ENCODE measurements at regions not wholly inside any gene's neighbourhood (a gene's known extent, or its start where the extent isn't known, plus 50 kb on each side); places are given as distances from the start of the nearest gene placed in this dataset.

GRCh38 chr13:90622541-90622940 lies 724.9 kb upstream of the MIR17HG start:
- H3K4me3 ChIP-seq, result no peak overlapping the region
- H3K9me3 ChIP-seq, result no peaks in the 10 kb centered on the region
- 48% methylated on average over 1 of the region's 1 CpG for WGBS
- no peak for TF ChIP-seq CTCF (IDR thresholded peaks at IDR 0.05)
- TF ChIP-seq POLR2AphosphoS5 (IDR thresholded peaks at IDR 0.05), result no peak
- no peak for TF ChIP-seq POLR2A (IDR thresholded peaks at IDR 0.05)
- DNase-seq (ENCODE audit: low spot score), result no peak
- intact Hi-C loops (cut with DNase I), result no loop called here
- no peaks in the 10 kb centered on the region for H3K27me3 ChIP-seq (replicated peaks; ENCODE audit: insufficient read depth)
- no peaks in the 10 kb centered on the region for H3K4me1 ChIP-seq (replicated peaks)
- H3K36me3 ChIP-seq, result no peaks in the 10 kb centered on the region
- no peak overlapping the region for H3K27ac ChIP-seq

GRCh38 chr13:90623318-90624011 lies 724.0 kb upstream of the MIR17HG start:
- TF ChIP-seq POLR2AphosphoS5 (IDR thresholded peaks at IDR 0.05), result no peak
- no peak for TF ChIP-seq POLR2A (IDR thresholded peaks at IDR 0.05)
- TF ChIP-seq CTCF (IDR thresholded peaks at IDR 0.05), result no peak
- WGBS, result 92% methylated on average over 3 of the region's 3 CpGs
- H3K27me3 ChIP-seq (replicated peaks; ENCODE audit: insufficient read depth), result no peaks in the 10 kb centered on the region
- no peaks in the 10 kb centered on the region for H3K4me1 ChIP-seq (replicated peaks)
- no peaks in the 10 kb centered on the region for H3K36me3 ChIP-seq
- no peaks in the 10 kb centered on the region for H3K9me3 ChIP-seq
- intact Hi-C loops (cut with DNase I), result no loop called here
- H3K27ac ChIP-seq, result no peak overlapping the region
- DNase-seq (ENCODE audit: low spot score), result no peak
- H3K4me3 ChIP-seq, result no peak overlapping the region

- no peaks in the 10 kb centered on the region for H3K27me3 ChIP-seq (replicated peaks; ENCODE audit: insufficient read depth)
- WGBS, result 98% methylated on average over 1 of the region's 1 CpG
- H3K27ac ChIP-seq, result no peak overlapping the region
- H3K9me3 ChIP-seq, result no peaks in the 10 kb centered on the region
- H3K4me3 ChIP-seq, result no peak overlapping the region
- TF ChIP-seq POLR2A (IDR thresholded peaks at IDR 0.05), result no peak
- TF ChIP-seq POLR2AphosphoS5 (IDR thresholded peaks at IDR 0.05), result no peak
- TF ChIP-seq CTCF (IDR thresholded peaks at IDR 0.05), result no peak
- H3K4me1 ChIP-seq (replicated peaks), result no peaks in the 10 kb centered on the region
- DNase-seq (ENCODE audit: low spot score), result no peak
- intact Hi-C loops (cut with DNase I), result no loop called here
- no peaks in the 10 kb centered on the region for H3K36me3 ChIP-seq
Observed at GRCh38 chr13:90627813-90628212, 719.7 kb upstream of the MIR17HG start.

GRCh38 chr13:90628471-90628870 lies 719.0 kb upstream of the MIR17HG start:
- TF ChIP-seq POLR2A (IDR thresholded peaks at IDR 0.05), result no peak
- Histone ChIP-seq H3K27me3 (replicated peaks; ENCODE audit: insufficient read depth) (no peaks in the 10 kb centered on the region), H3K4me1 (replicated peaks) (no peaks in the 10 kb centered on the region), H3K4me3 (no peak overlapping the region), H3K9me3 (no peaks in the 10 kb centered on the region), H3K36me3 (no peaks in the 10 kb centered on the region), H3K27ac (no peak overlapping the region)
- WGBS, result 87% methylated on average over 4 of the region's 4 CpGs
- DNase-seq (ENCODE audit: low spot score), result no peak
- intact Hi-C loops (cut with DNase I), result no loop called here

- Histone ChIP-seq H3K36me3 (no peaks in the 10 kb centered on the region), H3K27me3 (replicated peaks; ENCODE audit: insufficient read depth) (no peaks in the 10 kb centered on the region), H3K4me3 (no peak overlapping the region), H3K27ac (no peak overlapping the region), H3K4me1 (replicated peaks) (no peaks in the 10 kb centered on the region), H3K9me3 (no peaks in the 10 kb centered on the region)
- intact Hi-C loops (cut with DNase I), result no loop called here
- TF ChIP-seq POLR2A (IDR thresholded peaks at IDR 0.05) (no peak), POLR2AphosphoS5 (IDR thresholded peaks at IDR 0.05) (no peak), CTCF (IDR thresholded peaks at IDR 0.05) (no peak)
- DNase-seq (ENCODE audit: low spot score), result no peak
- whole genome bisulfite sequencing, result 98% methylated on average over 3 of the region's 3 CpGs
Observed at GRCh38 chr13:90630716-90631115, 716.8 kb upstream of the MIR17HG start.

All from prostate gland (tissue), 2 donors.